Common myeloid progenitor, CD34-positive (primary cell): ENCODE measurements at regions not wholly inside any gene's neighbourhood (a gene's known extent, or its start where the extent isn't known, plus 50 kb on each side); places are given as distances from the start of the nearest gene placed in this dataset.

Source experiments
- CTCF ChIA-PET: fragments of 350-600 bp; sonication (Branson Sonifier 250); formaldehyde crosslinking; loops from one replicate; lab custom pipeline; 2021; ENCODE audit warnings: antibody characterized with exemption; lab: Charles Lee
- POLR2A ChIA-PET: fragments of 350-600 bp; sonication (Branson Sonifier 250); formaldehyde crosslinking; loops from one replicate; lab custom pipeline; 2021; ENCODE audit warnings: antibody characterized with exemption; lab: Charles Lee
- DNase-seq, 3 donors: peaks; one replicate each; pipeline versions ENCODE4 v3.0.0 to v3.0.0-alpha.2; 2013
- H3K27ac ChIP-seq, 2 experiments: 1 replicate in 1 of 2; 2 replicates in 1 of 2; pipeline ENCODE4 v1.7.0; 2013; ENCODE audit warnings: inconsistent platforms in 2 of 2, low read length in 2 of 2, mild to moderate bottlenecking in 2 of 2, low read depth in 1 of 2, moderate library complexity in 1 of 2; ENCODE audit not compliant: severe bottlenecking in 2 of 2, insufficient read depth in 1 of 2, poor library complexity in 1 of 2
- H3K27me3 ChIP-seq, 5 experiments: replicated peaks in 2 of 5; 1 replicate in 3 of 5; 2 replicates in 2 of 5; pipeline versions ENCODE4 v1.6.1 to v1.7.0; 2013; ENCODE audit warnings: low read length in 4 of 5, mild to moderate bottlenecking in 2 of 5, moderate library complexity in 2 of 5, inconsistent platforms in 1 of 5; ENCODE audit not compliant: insufficient read depth in 5 of 5, control insufficient read depth in 4 of 5
- H3K36me3 ChIP-seq, 4 experiments: 1 replicate in 2 of 4; 2 replicates in 2 of 4; pipeline versions ENCODE4 v1.6.1 to v1.7.0; 2013; ENCODE audit warnings: low read length in 3 of 4, control low read depth in 1 of 4, mild to moderate bottlenecking in 1 of 4; ENCODE audit not compliant: control insufficient read depth in 4 of 4, insufficient read depth in 4 of 4
- H3K4me1 ChIP-seq, 4 experiments: 1 replicate in 3 of 4; 2 replicates in 1 of 4; pipeline versions ENCODE4 v1.6.1 to v1.7.1; 2013; ENCODE audit warnings: low read length in 3 of 4, mild to moderate bottlenecking in 3 of 4, control low read depth in 1 of 4, inconsistent platforms in 1 of 4, moderate library complexity in 1 of 4; ENCODE audit not compliant: control insufficient read depth in 4 of 4, insufficient read depth in 4 of 4; ENCODE audit errors: control extremely low read depth in 1 of 4
- H3K4me3 ChIP-seq, 7 experiments: 1 replicate in 4 of 7; 2 replicates in 3 of 7; pipeline versions ENCODE4 v1.5.1 to v1.7.0; 2013; ENCODE audit warnings: mild to moderate bottlenecking in 7 of 7, low read length in 6 of 7, moderate library complexity in 6 of 7, inconsistent platforms in 2 of 7, low read depth in 2 of 7, control low read depth in 1 of 7; ENCODE audit not compliant: insufficient read depth in 4 of 7, control insufficient read depth in 1 of 7; ENCODE audit errors: extremely low read depth in 1 of 7
- H3K9me3 ChIP-seq, 5 experiments: 1 replicate in 4 of 5; 2 replicates in 1 of 5; pipeline versions ENCODE4 v1.6.1 to v1.7.1; 2013; ENCODE audit warnings: low read length in 4 of 5, mild to moderate bottlenecking in 2 of 5, inconsistent platforms in 1 of 5, low read depth in 1 of 5, moderate library complexity in 1 of 5; ENCODE audit not compliant: control insufficient read depth in 4 of 5, insufficient read depth in 2 of 5; ENCODE audit errors: control extremely low read depth in 1 of 5
- WGBS: methylation state at CpG from one replicate; pipeline ENCODE4 v1.1.5; 2013; ENCODE audit not compliant: insufficient coverage; 5-methylcytosine and 5-hydroxymethylcytosine counted together

GRCh38 chr2:172198908-172199307 is 96.2 kb upstream of the DLX2 start:
- peak in 1 of 3 donors; percentile 34 for DNase-seq
- ChIA-PET CTCF (interaction anchor here (0.6 to 1.8 kb wide), 6 partner anchors 10 to 400 kb away, joined by 3 to 9 read pairs (median 4); no protein-coding TSS in a partner anchor), POLR2A (no interaction called here)
- no CpG with 5 or more reads among the region's 1 CpG for WGBS
- Histone ChIP-seq H3K27ac (no peak overlapping the region), H3K27me3 (no peaks in the 10 kb centered on the region), H3K4me1 (peaks cover 5 to 14% (median 8%) of the 10 kb centered on the region in 4 experiments), H3K4me3 (no peak overlapping the region), H3K9me3 (peaks cover 0 to 24% (median 8%) of the 10 kb centered on the region in 5 experiments), H3K36me3 (no peaks in the 10 kb centered on the region)

GRCh38 chr2:172200495-172201085 is 97.9 kb upstream of the DLX2 start:
- CTCF ChIA-PET, result interaction anchor here (0.8 to 1.4 kb wide), 5 partner anchors 15 to 253 kb away, joined by 3 to 4 read pairs (median 3); no protein-coding TSS in a partner anchor
- Histone ChIP-seq H3K36me3 (no peaks in the 10 kb centered on the region), H3K27ac (no peak overlapping the region), H3K27me3 (no peaks in the 10 kb centered on the region), H3K4me3 (no peak overlapping the region), H3K9me3 (peaks cover 0 to 12% (median 4%) of the 10 kb centered on the region in 5 experiments), H3K4me1 (peaks cover 5 to 16% (median 10%) of the 10 kb centered on the region in 4 experiments)
- peak; percentile 27 to 51 (median 29) for DNase-seq
- 100% methylated on average over 1 of the region's 2 CpGs for WGBS
- POLR2A ChIA-PET, result interaction anchor here (0.5 to 0.6 kb wide), 2 partner anchors 58 to 478 kb away, joined by 3 read pairs; no protein-coding TSS in a partner anchor

- no peaks in the 10 kb centered on the region for H3K27me3 ChIP-seq
- H3K9me3 ChIP-seq, result peaks cover 0 to 11% (median 4%) of the 10 kb centered on the region in 5 experiments
- ChIA-PET POLR2A (no interaction called here), CTCF (interaction anchor here (0.6 to 1.7 kb wide), 4 partner anchors 13 to 27 kb away, joined by 3 read pairs; no protein-coding TSS in a partner anchor)
- H3K27ac ChIP-seq, result no peak overlapping the region
- DNase-seq, result no peak
- H3K4me3 ChIP-seq, result no peak overlapping the region
- 100% methylated on average over 7 of the region's 7 CpGs for WGBS
- H3K4me1 ChIP-seq, result peaks cover 0 to 20% (median 13%) of the 10 kb centered on the region in 4 experiments
- H3K36me3 ChIP-seq, result no peaks in the 10 kb centered on the region
Measured at GRCh38 chr2:172204309-172204708, 101.6 kb upstream of the DLX2 start.

GRCh38 chr2:172204762-172205161 is 102.1 kb upstream of the DLX2 start:
- Histone ChIP-seq H3K36me3 (no peaks in the 10 kb centered on the region), H3K27ac (no peak overlapping the region), H3K27me3 (no peaks in the 10 kb centered on the region), H3K4me3 (no peak overlapping the region), H3K9me3 (peaks cover 0 to 8% (median 4%) of the 10 kb centered on the region in 5 experiments), H3K4me1 (peaks cover 0 to 25% (median 17%) of the 10 kb centered on the region in 4 experiments)
- CTCF ChIA-PET, result interaction anchor here (0.8 to 4.8 kb wide), 6 partner anchors 11 to 33 kb away, joined by 3 to 20 read pairs (median 3); no protein-coding TSS in a partner anchor
- POLR2A ChIA-PET, result no interaction called here
- WGBS, result 90% methylated on average over 2 of the region's 2 CpGs
- DNase-seq, result no peak

GRCh38 chr2:172205292-172205691 is 102.6 kb upstream of the DLX2 start:
- WGBS, result 75% methylated on average over 4 of the region's 4 CpGs
- POLR2A ChIA-PET, result no interaction called here
- CTCF ChIA-PET, result interaction anchor here (0.8 to 4.8 kb wide), 4 partner anchors 10 to 33 kb away, joined by 3 to 20 read pairs (median 3); no protein-coding TSS in a partner anchor

GRCh38 chr2:172207911-172208310 is 105.2 kb upstream of the DLX2 start:
- Histone ChIP-seq H3K27ac (no peak overlapping the region), H3K4me3 (no peak overlapping the region), H3K36me3 (no peaks in the 10 kb centered on the region), H3K27me3 (no peaks in the 10 kb centered on the region), H3K9me3 (no peaks in the 10 kb centered on the region), H3K4me1 (peaks cover 0 to 29% (median 23%) of the 10 kb centered on the region in 4 experiments)
- 100% methylated on average over 2 of the region's 5 CpGs for WGBS
- no peak for DNase-seq
- CTCF ChIA-PET, result interaction anchor here (0.6 to 4.8 kb wide), 12 partner anchors 9 to 277 kb away, joined by 3 to 20 read pairs (median 5); no protein-coding TSS in a partner anchor
- POLR2A ChIA-PET, result no interaction called here

More at GRCh38 chr2:172205292-172205691, 102.6 kb upstream of the DLX2 start:
- Histone ChIP-seq H3K27ac (no peak overlapping the region), H3K27me3 (no peaks in the 10 kb centered on the region), H3K4me1 (peaks cover 0 to 29% (median 18%) of the 10 kb centered on the region in 4 experiments), H3K4me3 (no peak overlapping the region), H3K36me3 (no peaks in the 10 kb centered on the region), H3K9me3 (peaks cover 0 to 4% (median 2%) of the 10 kb centered on the region in 5 experiments)
- no peak for DNase-seq
